K562 (cell line): ENCODE measurements at regions not wholly inside any gene's neighbourhood (a gene's known extent, or its start where the extent isn't known, plus 50 kb on each side); places are given as distances from the start of the nearest gene placed in this dataset.

Experiments
- ATAC-seq: fragments of 200-7000 bp; cut with Tn5 transposase; 3 replicates; pipeline ENCODE4 v1.9.1; 2020; ENCODE audit warnings: moderate library complexity
- BruUV-seq: library from RNA; stranded (reverse); fragments of 400-500 nt; replicated peaks from 2 replicates; lab custom pipeline; 2021; lab: Mats Ljungman, UMichigan
- CTCF ChIA-PET: fragments of 300-600 bp; formaldehyde crosslinking; extraction: SDS; loops from one replicate; lab custom pipeline; 2021; ENCODE audit warnings: low intra/inter-chr PET ratio; lab: Yijun Ruan, JAX
- POLR2A ChIA-PET: fragments of 300-600, 350-650 bp; sonication (Branson Sonifier 250); formaldehyde crosslinking; extraction: SDS; loops from one replicate; lab custom pipeline; 2021; ENCODE audit warnings: antibody characterized with exemption, inconsistent platforms; lab: Yijun Ruan, JAX
- DNase-seq, 4 experiments: peaks; one replicate each; pipeline versions ENCODE4 v3.0.0 to v3.0.0-alpha.2; 2011 to 2018; ENCODE audit warnings: low spot score in 3 of 4, mixed read lengths in 3 of 4; ENCODE audit errors: extremely low read depth in 1 of 4
- FAIRE-seq: peaks from 2 replicates; lab custom pipeline; 2011; peaks lifted over from hg19 to GRCh38; lab: Jason Lieb, UNC
- H2AFZ ChIP-seq: 2 replicates; pipeline ENCODE4 v1.6.0; 2011; ENCODE audit warnings: low read depth, low read length, control low read depth, inconsistent platforms
- H3K27ac ChIP-seq: fragments of 200-600 bp; 3 replicates; pipeline ENCODE4 v1.8.0; 2011; ENCODE audit warnings: low read depth, mild to moderate bottlenecking, control low read depth, inconsistent platforms, low read length, moderate library complexity, mixed read lengths; ENCODE audit errors: extremely low read depth
- H3K27me3 ChIP-seq, 2 experiments: fragments of 300-600 bp in 1 of 2; 2 replicates in 1 of 2; 3 replicates in 1 of 2; pipeline versions ENCODE4 v1.6.0 to v1.8.0; 2011; ENCODE audit warnings: inconsistent platforms in 2 of 2, low read length in 2 of 2, mild to moderate bottlenecking in 1 of 2, mixed read lengths in 1 of 2, moderate library complexity in 1 of 2; ENCODE audit not compliant: control insufficient read depth in 2 of 2, insufficient read depth in 2 of 2
- H3K36me3 ChIP-seq: fragments of 300-600 bp; 3 replicates; pipeline ENCODE4 v1.8.0; 2011; ENCODE audit warnings: mild to moderate bottlenecking, low read length, inconsistent platforms; ENCODE audit not compliant: control insufficient read depth, insufficient read depth
- H3K4me1 ChIP-seq, 2 experiments: fragments of 200-600 bp in 1 of 2; replicated peaks in 1 of 2; 2 replicates in 1 of 2; 3 replicates in 1 of 2; pipeline versions ENCODE4 v1.5.1 to v1.8.0; 2011; ENCODE audit warnings: inconsistent platforms in 2 of 2, low read length in 2 of 2, mild to moderate bottlenecking in 1 of 2, mixed read lengths in 1 of 2, moderate library complexity in 1 of 2; ENCODE audit not compliant: control insufficient read depth in 2 of 2, insufficient read depth in 2 of 2
- H3K4me2 ChIP-seq: 2 replicates; pipeline ENCODE4 v1.6.1; 2011; ENCODE audit warnings: low read length, control low read depth, inconsistent platforms, mixed read lengths; ENCODE audit not compliant: insufficient read depth
- H3K4me3 ChIP-seq: fragments of 200-600 bp; sonication (generic), shearing (Covaris generic); 2 replicates; pipeline ENCODE4 v1.5.1; 2016; ENCODE audit warnings: control low read depth, inconsistent platforms
- H3K79me2 ChIP-seq: fragments of 200-600 bp; 3 replicates; pipeline ENCODE4 v1.8.0; 2011; ENCODE audit warnings: low read length, inconsistent platforms; ENCODE audit not compliant: control insufficient read depth, insufficient read depth
- H3K9ac ChIP-seq, 2 experiments: 2 replicates each; pipeline versions ENCODE4 v1.6.0 to v1.6.1; 2011; ENCODE audit warnings: low read depth in 2 of 2, low read length in 2 of 2, control low read depth in 1 of 2, inconsistent platforms in 1 of 2, mild to moderate bottlenecking in 1 of 2, mixed read lengths in 1 of 2; ENCODE audit not compliant: insufficient read depth in 1 of 2
- H3K9me1 ChIP-seq: one replicate; pipeline ENCODE4 v1.6.0; 2011; ENCODE audit warnings: inconsistent platforms, mild to moderate bottlenecking, low read length, moderate library complexity; ENCODE audit not compliant: control insufficient read depth, insufficient read depth
- H3K9me3 ChIP-seq: replicated peaks from 2 replicates; pipeline ENCODE4 v1.5.1; 2011; ENCODE audit warnings: low read depth, low read length, inconsistent platforms; ENCODE audit not compliant: control insufficient read depth, insufficient read depth
- H4K20me1 ChIP-seq: replicated peaks from 2 replicates; pipeline ENCODE4 v1.6.1; 2011; ENCODE audit warnings: low read length, inconsistent platforms, mixed read lengths; ENCODE audit not compliant: control insufficient read depth, insufficient read depth
- GTF2F1 ChIP-seq: IDR thresholded peaks from 2 replicates; pipeline ENCODE4 v1.6.1; 2011; ENCODE audit warnings: low read depth, low read length, improper control_type of control experiment
- KAT8 ChIP-seq: fragments of 450-650 bp; IDR thresholded peaks from 2 replicates; pipeline ENCODE4 v1.6.1; 2016; ENCODE audit warnings: low read depth, mild to moderate bottlenecking
- NFE2 ChIP-seq: IDR thresholded peaks from 2 replicates; pipeline ENCODE4 v1.6.1; 2014; ENCODE audit warnings: antibody characterized with exemption, low read depth
- NFIC ChIP-seq: fragments of 450-650 bp; IDR thresholded peaks from 2 replicates; pipeline ENCODE4 v1.6.1; 2017; ENCODE audit warnings: mild to moderate bottlenecking, inconsistent platforms
- POLR2A ChIP-seq: fragments of 450-650 bp; conservative IDR thresholded peaks from 2 replicates; pipeline ENCODE4 v1.6.1; 2016
- PTRF ChIP-seq: fragments of 450-650 bp; IDR thresholded peaks from 2 replicates; pipeline ENCODE4 v1.6.1; 2016; ENCODE audit warnings: mild to moderate bottlenecking, missing genetic modification characterization, missing compliant biosample characterization
- TCFL5 ChIP-seq: fragments of 250-450 bp; sonication (Bioruptor Pico); conservative IDR thresholded peaks from 2 replicates; pipeline ENCODE4 v1.6.1; 2021; ENCODE audit warnings: mild to moderate bottlenecking, moderate library complexity, matching md5 sums
- WGBS: fragments of 100-300 bp; shearing (Covaris generic); methylation state at CpG from one replicate; pipeline ENCODE4 v1.1.6; 2016; ENCODE audit warnings: low coverage, mixed read lengths; ENCODE audit not compliant: insufficient coverage; ENCODE audit errors: missing lambda C conversion rate; 5-methylcytosine and 5-hydroxymethylcytosine counted together
- in situ Hi-C: fragments of 300-500 bp; cut with MboI; formaldehyde crosslinking; loops from 4 replicates; pipeline ENCODE4 v1.15.0; 2018; ENCODE audit warnings: inconsistent platforms, mixed read lengths
- intact Hi-C: fragments of 100-400 bp; cut with micrococcal nuclease; formaldehyde crosslinking; loops from 2 replicates; pipeline ENCODE4 v1.14.2; 2022
- TF ChIP-seq, protein P1 (sequence below): fragments of 250-450 bp; sonication (Bioruptor Pico); IDR thresholded peaks from 2 replicates; pipeline ENCODE4 v1.4.0; 2020; ENCODE audit warnings: mild to moderate bottlenecking, moderate library complexity
- TF ChIP-seq, protein P2 (sequence below): fragments of 250-450 bp; sonication (Bioruptor Pico); IDR thresholded peaks from 2 replicates; pipeline ENCODE4 v1.4.0; 2020; ENCODE audit warnings: mild to moderate bottlenecking, moderate library complexity, borderline replicate concordance

DNA sequence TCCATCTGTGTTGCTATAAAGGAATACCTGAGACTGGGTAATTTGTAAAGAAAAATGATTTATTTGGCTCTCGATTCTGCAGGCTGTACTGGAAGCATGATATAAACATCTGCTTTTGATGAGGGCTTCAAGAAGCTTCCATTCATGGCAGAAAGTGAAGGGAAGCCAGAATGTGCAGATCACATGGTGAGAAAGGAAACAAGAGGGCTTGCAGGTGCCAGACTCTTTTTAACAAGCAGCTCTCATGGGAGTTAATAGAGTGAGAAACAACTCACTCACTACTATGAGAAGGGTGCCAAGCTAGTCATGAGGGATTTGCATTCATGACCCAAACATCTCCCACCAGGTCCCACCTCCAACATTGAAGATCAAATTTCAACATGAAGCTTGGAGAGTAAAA is 247.2 kb downstream of the ZIC4 start:
- no peak overlapping the region for H2AFZ ChIP-seq
- ChIA-PET CTCF (no interaction called here), POLR2A (no interaction called here)
- H3K27ac ChIP-seq, result no peak overlapping the region
- H3K9me3 ChIP-seq, result no peaks in the 10 kb centered on the region
- DNase-seq (no peak), FAIRE-seq (no peak)
- H3K9ac ChIP-seq, result no peak overlapping the region
- no peaks in the 10 kb centered on the region for H3K27me3 ChIP-seq
- no TSS peak for BruUV-seq
- intact Hi-C loops, result no loop called here
- TF ChIP-seq GTF2F1, result no peak
- TF ChIP-seq, protein P1, sequence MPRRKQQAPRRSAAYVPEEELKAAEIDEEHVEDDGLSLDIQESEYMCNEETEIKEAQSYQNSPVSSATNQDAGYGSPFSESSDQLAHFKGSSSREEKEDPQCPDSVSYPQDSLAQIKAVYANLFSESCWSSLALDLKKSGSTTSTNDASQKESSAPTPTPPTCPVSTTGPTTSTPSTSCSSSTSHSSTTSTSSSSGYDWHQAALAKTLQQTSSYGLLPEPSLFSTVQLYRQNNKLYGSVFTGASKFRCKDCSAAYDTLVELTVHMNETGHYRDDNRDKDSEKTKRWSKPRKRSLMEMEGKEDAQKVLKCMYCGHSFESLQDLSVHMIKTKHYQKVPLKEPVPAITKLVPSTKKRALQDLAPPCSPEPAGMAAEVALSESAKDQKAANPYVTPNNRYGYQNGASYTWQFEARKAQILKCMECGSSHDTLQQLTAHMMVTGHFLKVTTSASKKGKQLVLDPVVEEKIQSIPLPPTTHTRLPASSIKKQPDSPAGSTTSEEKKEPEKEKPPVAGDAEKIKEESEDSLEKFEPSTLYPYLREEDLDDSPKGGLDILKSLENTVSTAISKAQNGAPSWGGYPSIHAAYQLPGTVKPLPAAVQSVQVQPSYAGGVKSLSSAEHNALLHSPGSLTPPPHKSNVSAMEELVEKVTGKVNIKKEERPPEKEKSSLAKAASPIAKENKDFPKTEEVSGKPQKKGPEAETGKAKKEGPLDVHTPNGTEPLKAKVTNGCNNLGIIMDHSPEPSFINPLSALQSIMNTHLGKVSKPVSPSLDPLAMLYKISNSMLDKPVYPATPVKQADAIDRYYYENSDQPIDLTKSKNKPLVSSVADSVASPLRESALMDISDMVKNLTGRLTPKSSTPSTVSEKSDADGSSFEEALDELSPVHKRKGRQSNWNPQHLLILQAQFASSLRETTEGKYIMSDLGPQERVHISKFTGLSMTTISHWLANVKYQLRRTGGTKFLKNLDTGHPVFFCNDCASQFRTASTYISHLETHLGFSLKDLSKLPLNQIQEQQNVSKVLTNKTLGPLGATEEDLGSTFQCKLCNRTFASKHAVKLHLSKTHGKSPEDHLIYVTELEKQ, result no peak
- TF ChIP-seq, protein P2, sequence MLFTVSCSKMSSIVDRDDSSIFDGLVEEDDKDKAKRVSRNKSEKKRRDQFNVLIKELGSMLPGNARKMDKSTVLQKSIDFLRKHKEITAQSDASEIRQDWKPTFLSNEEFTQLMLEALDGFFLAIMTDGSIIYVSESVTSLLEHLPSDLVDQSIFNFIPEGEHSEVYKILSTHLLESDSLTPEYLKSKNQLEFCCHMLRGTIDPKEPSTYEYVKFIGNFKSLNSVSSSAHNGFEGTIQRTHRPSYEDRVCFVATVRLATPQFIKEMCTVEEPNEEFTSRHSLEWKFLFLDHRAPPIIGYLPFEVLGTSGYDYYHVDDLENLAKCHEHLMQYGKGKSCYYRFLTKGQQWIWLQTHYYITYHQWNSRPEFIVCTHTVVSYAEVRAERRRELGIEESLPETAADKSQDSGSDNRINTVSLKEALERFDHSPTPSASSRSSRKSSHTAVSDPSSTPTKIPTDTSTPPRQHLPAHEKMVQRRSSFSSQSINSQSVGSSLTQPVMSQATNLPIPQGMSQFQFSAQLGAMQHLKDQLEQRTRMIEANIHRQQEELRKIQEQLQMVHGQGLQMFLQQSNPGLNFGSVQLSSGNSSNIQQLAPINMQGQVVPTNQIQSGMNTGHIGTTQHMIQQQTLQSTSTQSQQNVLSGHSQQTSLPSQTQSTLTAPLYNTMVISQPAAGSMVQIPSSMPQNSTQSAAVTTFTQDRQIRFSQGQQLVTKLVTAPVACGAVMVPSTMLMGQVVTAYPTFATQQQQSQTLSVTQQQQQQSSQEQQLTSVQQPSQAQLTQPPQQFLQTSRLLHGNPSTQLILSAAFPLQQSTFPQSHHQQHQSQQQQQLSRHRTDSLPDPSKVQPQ (CRISPR knock-in tag), result no peak
- no peak for TF ChIP-seq KAT8
- TF ChIP-seq TCFL5 (CRISPR knock-in tag), result no peak
- no peak for TF ChIP-seq PTRF (tag)
- no peak for TF ChIP-seq POLR2A
- no peak for TF ChIP-seq NFIC
- TF ChIP-seq NFE2, result no peak
- TF ChIP-seq, all 486 proteins: peak for 0
- H4K20me1 ChIP-seq, result no peaks in the 10 kb centered on the region
- H3K4me3 ChIP-seq, result no peak overlapping the region
- H3K9me1 ChIP-seq, result no peaks in the 10 kb centered on the region
- no peaks in the 10 kb centered on the region for H3K36me3 ChIP-seq
- 6% methylated on average over 1 of the region's 1 CpG for whole genome bisulfite sequencing
- no peak for ATAC-seq
- H3K79me2 ChIP-seq, result no peaks in the 10 kb centered on the region
- no peak overlapping the region for H3K4me2 ChIP-seq
- H3K4me1 ChIP-seq, result no peaks in the 10 kb centered on the region
- in situ Hi-C loops, result no loop called here
